GM12878 (cell line): ENCODE measurements at regions not wholly inside any gene's neighbourhood (a gene's known extent, or its start where the extent isn't known, plus 50 kb on each side); places are given as distances from the start of the nearest gene placed in this dataset.

Source experiments
- ATAC-seq: fragments of 200-7000 bp; cut with Tn5 transposase; 3 replicates; pipeline ENCODE4 v1.9.1; 2020; ENCODE audit warnings: mild to moderate bottlenecking, moderate library complexity
- BruUV-seq: library from RNA; stranded (reverse); fragments of 400-500 nt; replicated peaks from 2 replicates; lab custom pipeline; 2021; lab: Mats Ljungman, UMichigan
- CTCF ChIA-PET: fragments of 300-600 bp; sonication (Branson Sonifier 250); formaldehyde crosslinking; extraction: SDS; loops from one replicate; lab custom pipeline; 2021; ENCODE audit warnings: inconsistent platforms; lab: Yijun Ruan, JAX
- POLR2A ChIA-PET: fragments of 350-600 bp; formaldehyde crosslinking; extraction: SDS; loops from one replicate; lab custom pipeline; 2021; ENCODE audit warnings: inconsistent platforms; lab: Charles Lee
- RAD21 ChIA-PET: fragments of 300-600 bp; sonication (Branson Sonifier 250); formaldehyde crosslinking; loops from one replicate; lab custom pipeline; 2023; ENCODE audit warnings: antibody characterized with exemption; ENCODE audit not compliant: unreplicated experiment; lab: Charles Lee
- SMC1A ChIA-PET: fragments of 300-600 bp; sonication (Branson Sonifier 250); formaldehyde crosslinking; loops from one replicate; lab custom pipeline; 2023; ENCODE audit not compliant: unreplicated experiment, uncharacterized antibody; lab: Charles Lee
- DNase-seq: peaks from one replicate; pipeline ENCODE4 v3.0.0-alpha.2; 2011; ENCODE audit warnings: low read depth, low spot score
- FAIRE-seq: peaks from 3 replicates; lab custom pipeline; 2011; peaks lifted over from hg19 to GRCh38; lab: Jason Lieb, UNC
- H2AFZ ChIP-seq: 2 replicates; pipeline ENCODE4 v1.6.0; 2011; ENCODE audit warnings: low read depth, low read length, control low read depth; ENCODE audit not compliant: control insufficient read depth
- H3K27ac ChIP-seq: 2 replicates; pipeline ENCODE4 v1.5.1; 2011; ENCODE audit warnings: control low read depth; ENCODE audit not compliant: control insufficient read depth, insufficient read depth
- H3K27me3 ChIP-seq, 2 experiments: replicated peaks in 1 of 2; 2 replicates each; pipeline versions ENCODE4 v1.6.0 to v1.6.1; 2011; ENCODE audit warnings: low read length in 1 of 2; ENCODE audit not compliant: control insufficient read depth in 2 of 2, insufficient read depth in 2 of 2
- H3K36me3 ChIP-seq, 2 experiments: 2 replicates each; pipeline ENCODE4 v1.5.1; 2011; ENCODE audit warnings: low read length in 1 of 2; ENCODE audit not compliant: control insufficient read depth in 2 of 2, insufficient read depth in 2 of 2
- H3K4me1 ChIP-seq: 2 replicates; pipeline ENCODE4 v1.6.1; 2011; ENCODE audit warnings: mild to moderate bottlenecking, low read length, moderate library complexity, mixed read lengths; ENCODE audit not compliant: control insufficient read depth, insufficient read depth
- H3K4me2 ChIP-seq: 2 replicates; pipeline ENCODE4 v1.6.0; 2011; ENCODE audit warnings: control low read depth; ENCODE audit not compliant: control insufficient read depth, insufficient read depth
- H3K4me3 ChIP-seq: fragments of 200-600 bp; sonication (generic); 2 replicates; pipeline ENCODE4 v1.5.1; 2016
- H3K79me2 ChIP-seq: 2 replicates; pipeline ENCODE4 v1.6.0; 2011; ENCODE audit warnings: low read length; ENCODE audit not compliant: control insufficient read depth, insufficient read depth
- H3K9ac ChIP-seq: 2 replicates; pipeline ENCODE4 v1.8.0; 2011; ENCODE audit warnings: low read length, control low read depth, mixed read lengths; ENCODE audit not compliant: control insufficient read depth, insufficient read depth
- H3K9me3 ChIP-seq: replicated peaks from 3 replicates; pipeline ENCODE4 v1.5.1; 2011; ENCODE audit warnings: mild to moderate bottlenecking, low read length; ENCODE audit not compliant: control insufficient read depth, insufficient read depth
- H4K20me1 ChIP-seq: 2 replicates; pipeline ENCODE4 v1.6.0; 2011; ENCODE audit not compliant: control insufficient read depth, insufficient read depth
- ATF3 ChIP-seq: IDR thresholded peaks from 2 replicates; pipeline ENCODE4 v1.6.1; 2011; ENCODE audit warnings: low read depth, mild to moderate bottlenecking, low read length, moderate library complexity, borderline replicate concordance; ENCODE audit errors: extremely low read depth
- CREB1 ChIP-seq: IDR thresholded peaks from 2 replicates; pipeline ENCODE4 v1.6.1; 2012; ENCODE audit warnings: low read depth, mild to moderate bottlenecking, inconsistent platforms
- DPF2 ChIP-seq: fragments of 450-650 bp; IDR thresholded peaks from 2 replicates; pipeline ENCODE4 v1.6.1; 2017; ENCODE audit warnings: mild to moderate bottlenecking
- EGR1 ChIP-seq, 2 experiments: IDR thresholded peaks; 1 replicate in 1 of 2; 2 replicates in 1 of 2; pipeline ENCODE4 v1.6.1; 2011 to 2012; ENCODE audit warnings: low read depth in 2 of 2, low read length in 2 of 2, borderline replicate concordance in 1 of 2, mild to moderate bottlenecking in 1 of 2, moderate library complexity in 1 of 2
- EP300 ChIP-seq, 2 experiments: fragments of 150-350 bp in 1 of 2; IDR thresholded peaks; 2 replicates each; pipeline ENCODE4 v1.6.1; 2011 to 2012; ENCODE audit warnings: low read depth in 2 of 2, low read length in 2 of 2, borderline replicate concordance in 1 of 2, improper control_type of control experiment in 1 of 2, inconsistent platforms in 1 of 2; ENCODE audit not compliant: control insufficient read depth in 1 of 2
- FOXK2 ChIP-seq: fragments of 450-650 bp; IDR thresholded peaks from 2 replicates; pipeline ENCODE4 v1.6.1; 2017; ENCODE audit warnings: mild to moderate bottlenecking, moderate library complexity
- HCFC1 ChIP-seq: fragments of 150-350 bp; IDR thresholded peaks from 2 replicates; pipeline ENCODE4 v1.6.1; 2014; ENCODE audit warnings: low read length
- PAX5 ChIP-seq: IDR thresholded peaks from 2 replicates; pipeline ENCODE4 v1.6.1; 2011; ENCODE audit warnings: low read depth, low read length, borderline replicate concordance
- RFX5 ChIP-seq: IDR thresholded peaks from 2 replicates; pipeline ENCODE4 v1.6.1; 2011; ENCODE audit warnings: low read depth, low read length, improper control_type of control experiment
- TBL1XR1 ChIP-seq: IDR thresholded peaks from 2 replicates; pipeline ENCODE4 v1.6.1; 2012; ENCODE audit warnings: low read depth, low read length, improper control_type of control experiment
- ZNF207 ChIP-seq: fragments of 450-650 bp; IDR thresholded peaks from 2 replicates; pipeline ENCODE4 v1.6.1; 2014; ENCODE audit warnings: antibody characterized with exemption, mild to moderate bottlenecking, borderline replicate concordance
- ZNF217 ChIP-seq: fragments of 450-650 bp; IDR thresholded peaks from 2 replicates; pipeline ENCODE4 v1.6.1; 2017; ENCODE audit warnings: antibody characterized with exemption, mild to moderate bottlenecking
- ZNF592 ChIP-seq: fragments of 450-650 bp; IDR thresholded peaks from 2 replicates; pipeline ENCODE4 v1.6.1; 2017; ENCODE audit warnings: mild to moderate bottlenecking, moderate library complexity
- ZNF622 ChIP-seq: fragments of 450-650 bp; IDR thresholded peaks from 2 replicates; pipeline ENCODE4 v1.6.1; 2017; ENCODE audit warnings: mild to moderate bottlenecking, inconsistent platforms
- WGBS: methylation state at CpG from one replicate; pipeline ENCODE4 v1.1.6; 2016; ENCODE audit warnings: low lambda C conversion rate; ENCODE audit not compliant: insufficient replicate concordance, insufficient coverage; ENCODE audit errors: missing lambda C conversion rate; 5-methylcytosine and 5-hydroxymethylcytosine counted together
- in situ Hi-C: fragments of 300-500 bp; cut with MboI; formaldehyde crosslinking; loops from 9 replicates; pipeline ENCODE4 v1.14.3; 2018; ENCODE audit warnings: mixed read lengths
- intact Hi-C: fragments of 100-400 bp; cut with micrococcal nuclease; formaldehyde crosslinking; loops from one replicate; pipeline ENCODE4 v1.14.2; 2022; ENCODE audit not compliant: unreplicated experiment
- TF ChIP-seq, protein P1 (sequence below): fragments of 450-650 bp; IDR thresholded peaks from 2 replicates; pipeline ENCODE4 v1.6.1; 2014; ENCODE audit warnings: mild to moderate bottlenecking
- TF ChIP-seq, protein P2 (sequence below): fragments of 450-650 bp; IDR thresholded peaks from 2 replicates; pipeline ENCODE4 v1.6.1; 2017; ENCODE audit warnings: mild to moderate bottlenecking, low read depth, inconsistent platforms; ENCODE audit not compliant: poor library complexity, severe bottlenecking

GRCh38 chr11:92136797-92137196 lies 87.8 kb upstream of the FAT3 start (continued):
- TF ChIP-seq, protein P1, sequence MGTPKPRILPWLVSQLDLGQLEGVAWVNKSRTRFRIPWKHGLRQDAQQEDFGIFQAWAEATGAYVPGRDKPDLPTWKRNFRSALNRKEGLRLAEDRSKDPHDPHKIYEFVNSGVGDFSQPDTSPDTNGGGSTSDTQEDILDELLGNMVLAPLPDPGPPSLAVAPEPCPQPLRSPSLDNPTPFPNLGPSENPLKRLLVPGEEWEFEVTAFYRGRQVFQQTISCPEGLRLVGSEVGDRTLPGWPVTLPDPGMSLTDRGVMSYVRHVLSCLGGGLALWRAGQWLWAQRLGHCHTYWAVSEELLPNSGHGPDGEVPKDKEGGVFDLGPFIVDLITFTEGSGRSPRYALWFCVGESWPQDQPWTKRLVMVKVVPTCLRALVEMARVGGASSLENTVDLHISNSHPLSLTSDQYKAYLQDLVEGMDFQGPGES, result no peak
- no peak for TF ChIP-seq FOXK2

GRCh38 chr11:92131289-92131865 lies 93.2 kb upstream of the FAT3 start:
- POLR2A ChIA-PET, result no interaction called here
- DNase-seq, result no peak
- intact Hi-C loops, result no loop called here
- TF ChIP-seq CREB1 (no peak), ATF3 (no peak), DPF2 (no peak), RFX5 (no peak), ZNF592 (no peak), HCFC1 (no peak), ZNF217 (no peak), EP300 (IDR thresholded peaks at IDR 0.05; ENCODE audit: borderline replicate concordance in 1 of 2, control insufficient read depth in 1 of 2, low read depth in 2 of 2, low read length in 2 of 2) (no peak), ZNF622 (no peak), ZNF207 (no peak), FOXK2 (no peak), TBL1XR1 (no peak), PAX5 (no peak), EGR1 (IDR thresholded peaks at IDR 0.05; ENCODE audit: borderline replicate concordance in 1 of 2, low read depth in 2 of 2, low read length in 2 of 2) (no peak)
- TF ChIP-seq, protein P2, sequence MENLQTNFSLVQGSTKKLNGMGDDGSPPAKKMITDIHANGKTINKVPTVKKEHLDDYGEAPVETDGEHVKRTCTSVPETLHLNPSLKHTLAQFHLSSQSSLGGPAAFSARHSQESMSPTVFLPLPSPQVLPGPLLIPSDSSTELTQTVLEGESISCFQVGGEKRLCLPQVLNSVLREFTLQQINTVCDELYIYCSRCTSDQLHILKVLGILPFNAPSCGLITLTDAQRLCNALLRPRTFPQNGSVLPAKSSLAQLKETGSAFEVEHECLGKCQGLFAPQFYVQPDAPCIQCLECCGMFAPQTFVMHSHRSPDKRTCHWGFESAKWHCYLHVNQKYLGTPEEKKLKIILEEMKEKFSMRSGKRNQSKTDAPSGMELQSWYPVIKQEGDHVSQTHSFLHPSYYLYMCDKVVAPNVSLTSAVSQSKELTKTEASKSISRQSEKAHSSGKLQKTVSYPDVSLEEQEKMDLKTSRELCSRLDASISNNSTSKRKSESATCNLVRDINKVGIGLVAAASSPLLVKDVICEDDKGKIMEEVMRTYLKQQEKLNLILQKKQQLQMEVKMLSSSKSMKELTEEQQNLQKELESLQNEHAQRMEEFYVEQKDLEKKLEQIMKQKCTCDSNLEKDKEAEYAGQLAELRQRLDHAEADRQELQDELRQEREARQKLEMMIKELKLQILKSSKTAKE, result no peak

More at GRCh38 chr11:92131289-92131865, 93.2 kb upstream of the FAT3 start:
- no peak for FAIRE-seq
- Histone ChIP-seq H2AFZ (no peak overlapping the region), H3K4me2 (no peak overlapping the region), H3K9me3 (no peaks in the 10 kb centered on the region), H3K9ac (no peak overlapping the region), H3K36me3 (no peaks in the 10 kb centered on the region), H3K4me1 (no peaks in the 10 kb centered on the region), H3K79me2 (no peaks in the 10 kb centered on the region), H3K4me3 (no peak overlapping the region), H3K27me3 (no peaks in the 10 kb centered on the region), H4K20me1 (no peaks in the 10 kb centered on the region), H3K27ac (no peak overlapping the region)
- RAD21 ChIA-PET, result no interaction called here
- CTCF ChIA-PET, result no interaction called here
- no peak for ATAC-seq
- in situ Hi-C loops, result no loop called here
- WGBS, result 19% methylated on average over 4 of the region's 4 CpGs
- BruUV-seq, result no TSS peak
- SMC1A ChIA-PET, result no interaction called here
